PC-3 (cell line): ENCODE measurements at regions not wholly inside any gene's neighbourhood (a gene's known extent, or its start where the extent isn't known, plus 50 kb on each side); places are given as distances from the start of the nearest gene placed in this dataset.

Experiments
- ATAC-seq: fragments of 200-7000 bp; cut with Tn5 transposase; 2 replicates; pipeline ENCODE4 v1.9.1; 2020; ENCODE audit warnings: mild to moderate bottlenecking, moderate library complexity
- BruUV-seq: library from RNA; stranded (reverse); fragments of 400-500 nt; replicated peaks from 2 replicates; lab custom pipeline; 2021; lab: Mats Ljungman, UMichigan
- CTCF ChIA-PET: fragments of 300-600 bp; sonication (Branson Sonifier 250); formaldehyde crosslinking; loops from one replicate; lab custom pipeline; 2022; ENCODE audit warnings: antibody characterized with exemption; lab: Charles Lee
- POLR2A ChIA-PET: fragments of 300-600 bp; sonication (Branson Sonifier 250); formaldehyde crosslinking; loops from one replicate; lab custom pipeline; 2022; ENCODE audit warnings: antibody characterized with exemption; ENCODE audit not compliant: unreplicated experiment; lab: Charles Lee
- DNase-seq: peaks from one replicate; pipeline ENCODE4 v3.0.0-alpha.2; 2015
- H2AFZ ChIP-seq: fragments of 300-600 bp; sonication (generic); 2 replicates; pipeline ENCODE4 v1.6.0; 2016; ENCODE audit warnings: antibody characterized with exemption, low read length
- H3F3A ChIP-seq: fragments of 300-600 bp; sonication (generic); one replicate; pipeline ENCODE4 v1.6.0; 2017; ENCODE audit warnings: antibody characterized with exemption, low read length, control low read depth, mild to moderate bottlenecking; ENCODE audit not compliant: unreplicated experiment
- H3K27ac ChIP-seq: fragments of 300-600 bp; sonication (generic); 2 replicates; pipeline ENCODE4 v1.5.1; 2016; ENCODE audit warnings: mild to moderate bottlenecking, low read length
- H3K27me3 ChIP-seq: fragments of 300-600 bp; sonication (generic); 2 replicates; pipeline ENCODE4 v1.6.1; 2016; ENCODE audit warnings: low read length, mixed read lengths
- H3K36me3 ChIP-seq: fragments of 300-600 bp; sonication (generic); 2 replicates; pipeline ENCODE4 v1.6.1; 2016; ENCODE audit warnings: low read depth, mixed run types, low read length, mixed read lengths
- H3K4me1 ChIP-seq: fragments of 300-600 bp; sonication (generic); 2 replicates; pipeline ENCODE4 v1.5.1; 2016; ENCODE audit warnings: low read length; ENCODE audit not compliant: insufficient read depth
- H3K4me2 ChIP-seq: fragments of 300-600 bp; sonication (generic); 2 replicates; pipeline ENCODE4 v1.6.0; 2016; ENCODE audit warnings: low read length
- H3K4me3 ChIP-seq: fragments of 300-600 bp; sonication (generic); 2 replicates; pipeline ENCODE4 v1.5.1; 2016; ENCODE audit warnings: mild to moderate bottlenecking, low read length, mixed read lengths
- H3K79me2 ChIP-seq: fragments of 300-600 bp; sonication (generic); 2 replicates; pipeline ENCODE4 v1.6.1; 2017; ENCODE audit warnings: low read length, mixed read lengths
- H3K9ac ChIP-seq: fragments of 300-600 bp; sonication (generic); 2 replicates; pipeline ENCODE4 v1.6.0; 2016; ENCODE audit warnings: mild to moderate bottlenecking, low read length
- H3K9me2 ChIP-seq: fragments of 300-600 bp; sonication (generic); replicated peaks from 2 replicates; pipeline ENCODE4 v1.6.1; 2016; ENCODE audit warnings: mixed run types, low read length, mixed read lengths
- H3K9me3 ChIP-seq: fragments of 300-600 bp; sonication (generic); 2 replicates; pipeline ENCODE4 v1.6.1; 2016; ENCODE audit warnings: low read length, mixed read lengths
- H4K20me1 ChIP-seq: fragments of 300-600 bp; sonication (generic); 2 replicates; pipeline ENCODE4 v1.6.1; 2016; ENCODE audit warnings: low read length, mixed read lengths
- EZH2 ChIP-seq: fragments of 300-600 bp; sonication (generic); IDR thresholded peaks from one replicate; pipeline ENCODE4 v1.6.1; 2017; ENCODE audit warnings: antibody characterized with exemption, mild to moderate bottlenecking, low read length; ENCODE audit not compliant: unreplicated experiment
- EZH2phosphoT487 ChIP-seq: fragments of 300-600 bp; sonication (generic); IDR thresholded peaks from 2 replicates; pipeline ENCODE4 v1.6.1; 2018; ENCODE audit warnings: mild to moderate bottlenecking, antibody characterized with exemption, low read length, borderline replicate concordance
- intact Hi-C: fragments of 100-400 bp; cut with micrococcal nuclease; formaldehyde crosslinking; loops from 2 replicates; pipeline ENCODE4 v1.9.0; 2023
- TF ChIP-seq, protein P1 (sequence below): fragments of 300-600 bp; sonication (generic); conservative IDR thresholded peaks from 2 replicates; pipeline ENCODE4 v1.5.1; 2017; ENCODE audit warnings: antibody characterized with exemption, low read depth, mild to moderate bottlenecking, low read length

DNA sequence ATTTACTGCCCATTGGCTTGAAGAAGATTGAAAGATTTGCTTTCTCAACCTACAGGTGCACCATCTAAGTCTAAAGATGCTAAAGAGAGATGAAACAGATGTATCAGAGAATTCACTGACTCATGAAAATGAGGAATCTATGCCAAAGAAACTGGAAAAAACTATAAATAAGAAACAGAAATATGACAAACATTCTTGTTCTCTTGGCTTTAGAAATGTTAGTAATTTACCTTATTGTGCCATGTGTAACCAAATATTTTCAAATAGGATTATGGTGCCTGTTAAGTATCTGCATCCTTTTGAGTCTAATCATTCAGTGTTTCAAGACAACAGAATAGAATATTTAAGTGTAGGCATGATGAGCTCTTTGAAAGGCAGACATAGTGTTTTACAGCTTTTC is 271.5 kb downstream of the MEX3B start:
- H3K4me1 ChIP-seq = no peaks in the 10 kb centered on the region
- H3K9ac ChIP-seq = no peak overlapping the region
- no peak overlapping the region for H3K27ac ChIP-seq
- ChIA-PET POLR2A (no interaction called here), CTCF (no interaction called here)
- H3K9me3 ChIP-seq = no peaks in the 10 kb centered on the region
- no peaks in the 10 kb centered on the region for H4K20me1 ChIP-seq
- H3K9me2 ChIP-seq = no peaks in the 10 kb centered on the region
- H3K4me3 ChIP-seq = no peak overlapping the region
- no peaks in the 10 kb centered on the region for H3K79me2 ChIP-seq
- no peaks in the 10 kb centered on the region for H3K36me3 ChIP-seq
- H3K27me3 ChIP-seq = 0 out of 2 replicates have a peak, but pooled peaks cover 8% of the 10 kb centered on the region
- no TSS peak for BruUV-seq
- no peak overlapping the region for H3K4me2 ChIP-seq
- intact Hi-C loops = no loop called here
- no peak for TF ChIP-seq EZH2phosphoT487
- ATAC-seq (no peak), DNase-seq (no peak)
- no peaks in the 10 kb centered on the region for H3F3A ChIP-seq
- no peak overlapping the region for H2AFZ ChIP-seq

DNA sequence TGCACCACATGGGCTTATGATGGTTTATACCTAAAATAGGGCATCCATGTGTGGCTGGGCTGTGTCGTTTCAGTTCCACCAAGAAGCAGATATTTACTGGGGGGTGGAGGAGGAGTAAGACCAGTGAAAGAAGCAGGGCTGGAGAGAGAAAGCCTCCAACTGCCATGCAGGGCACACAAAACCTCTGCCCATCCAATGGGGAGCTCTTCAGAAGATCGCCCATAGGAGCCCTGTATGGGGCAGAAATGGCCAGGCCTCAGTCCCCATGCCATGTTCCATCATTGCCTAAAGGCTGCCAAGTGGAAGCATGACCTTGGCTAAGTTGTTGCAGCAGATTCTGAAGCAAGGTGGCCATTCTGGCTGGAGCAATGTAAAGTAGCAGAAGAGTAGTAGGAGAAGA is 277.0 kb downstream of the MEX3B start:
- POLR2A ChIA-PET = no interaction called here
- no peaks in the 10 kb centered on the region for H3K79me2 ChIP-seq
- no peaks in the 10 kb centered on the region for H3K9me3 ChIP-seq
- no peak for ATAC-seq
- no peak overlapping the region for H3K27ac ChIP-seq
- no peak for DNase-seq
- intact Hi-C loops = no loop called here
- no peaks in the 10 kb centered on the region for H4K20me1 ChIP-seq
- CTCF ChIA-PET = no interaction called here
- no peak overlapping the region for H2AFZ ChIP-seq
- H3K9ac ChIP-seq = no peak overlapping the region
- no peak overlapping the region for H3K4me2 ChIP-seq
- no TSS peak for BruUV-seq
- H3K36me3 ChIP-seq = no peaks in the 10 kb centered on the region
- no peaks in the 10 kb centered on the region for H3K4me1 ChIP-seq
- H3K4me3 ChIP-seq = no peak overlapping the region
- TF ChIP-seq, protein P1, sequence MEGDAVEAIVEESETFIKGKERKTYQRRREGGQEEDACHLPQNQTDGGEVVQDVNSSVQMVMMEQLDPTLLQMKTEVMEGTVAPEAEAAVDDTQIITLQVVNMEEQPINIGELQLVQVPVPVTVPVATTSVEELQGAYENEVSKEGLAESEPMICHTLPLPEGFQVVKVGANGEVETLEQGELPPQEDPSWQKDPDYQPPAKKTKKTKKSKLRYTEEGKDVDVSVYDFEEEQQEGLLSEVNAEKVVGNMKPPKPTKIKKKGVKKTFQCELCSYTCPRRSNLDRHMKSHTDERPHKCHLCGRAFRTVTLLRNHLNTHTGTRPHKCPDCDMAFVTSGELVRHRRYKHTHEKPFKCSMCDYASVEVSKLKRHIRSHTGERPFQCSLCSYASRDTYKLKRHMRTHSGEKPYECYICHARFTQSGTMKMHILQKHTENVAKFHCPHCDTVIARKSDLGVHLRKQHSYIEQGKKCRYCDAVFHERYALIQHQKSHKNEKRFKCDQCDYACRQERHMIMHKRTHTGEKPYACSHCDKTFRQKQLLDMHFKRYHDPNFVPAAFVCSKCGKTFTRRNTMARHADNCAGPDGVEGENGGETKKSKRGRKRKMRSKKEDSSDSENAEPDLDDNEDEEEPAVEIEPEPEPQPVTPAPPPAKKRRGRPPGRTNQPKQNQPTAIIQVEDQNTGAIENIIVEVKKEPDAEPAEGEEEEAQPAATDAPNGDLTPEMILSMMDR = no peak
- no peak for TF ChIP-seq EZH2
- TF ChIP-seq EZH2phosphoT487 = no peak
- H3K9me2 ChIP-seq = no peaks in the 10 kb centered on the region
- H3F3A ChIP-seq = no peaks in the 10 kb centered on the region
- peaks cover 11% of the 10 kb centered on the region for H3K27me3 ChIP-seq

DNA sequence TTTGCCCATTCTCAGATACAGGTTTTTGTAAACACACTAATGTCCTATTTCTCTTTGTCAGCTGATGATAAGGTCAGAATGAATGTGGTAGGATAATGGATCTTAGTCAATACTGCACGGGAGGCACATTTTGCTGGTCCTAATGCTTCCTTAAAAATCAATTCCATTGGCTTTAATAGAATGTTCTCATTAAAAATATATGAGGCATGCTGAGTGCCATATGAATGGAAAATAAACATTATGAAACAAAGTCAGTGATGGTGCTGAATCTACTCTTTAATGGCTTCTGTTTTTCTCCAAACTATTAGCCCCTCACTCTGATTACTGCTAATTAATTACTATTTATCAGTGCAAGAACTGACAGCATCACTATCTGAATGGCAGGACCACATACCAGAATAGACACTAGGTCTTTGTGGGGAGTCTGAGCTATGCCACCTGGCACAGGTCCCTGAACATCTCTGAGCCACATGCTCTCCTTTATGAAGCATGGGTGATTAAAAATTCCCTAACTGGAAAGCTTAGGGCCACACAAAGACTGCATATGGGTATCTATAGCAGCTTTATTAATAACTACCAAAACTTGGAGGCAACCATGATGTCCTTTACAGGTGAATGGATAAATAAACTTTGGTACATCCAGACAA is 278.9 kb downstream of the MEX3B start:
- H4K20me1 ChIP-seq = no peaks in the 10 kb centered on the region
- no peaks in the 10 kb centered on the region for H3K36me3 ChIP-seq
- CTCF ChIA-PET = no interaction called here
- no peaks in the 10 kb centered on the region for H3K9me2 ChIP-seq
- no TSS peak for BruUV-seq
- TF ChIP-seq, protein P1 = no peak
- TF ChIP-seq EZH2 (no peak), EZH2phosphoT487 (no peak)
- H3K79me2 ChIP-seq = no peaks in the 10 kb centered on the region
- intact Hi-C loops = no loop called here
- H3K9ac ChIP-seq = no peak overlapping the region
- DNase-seq = no peak
- H3K4me1 ChIP-seq = no peaks in the 10 kb centered on the region
- no peaks in the 10 kb centered on the region for H3K9me3 ChIP-seq
- H3K4me3 ChIP-seq = no peak overlapping the region
- H2AFZ ChIP-seq = no peak overlapping the region
- H3K4me2 ChIP-seq = no peak overlapping the region
- H3F3A ChIP-seq = no peaks in the 10 kb centered on the region
- H3K27me3 ChIP-seq = peaks cover 25% of the 10 kb centered on the region
- no peak for ATAC-seq
- POLR2A ChIA-PET = no interaction called here
- H3K27ac ChIP-seq = no peak overlapping the region
